D721Med (cell line): ENCODE measurements at regions not wholly inside any gene's neighbourhood (a gene's known extent, or its start where the extent isn't known, plus 50 kb on each side); places are given as distances from the start of the nearest gene placed in this dataset.

ENCODE experiments used
- DNase-seq: peaks from one replicate; pipeline ENCODE4 v3.0.0; 2011; ENCODE audit warnings: low spot score; ENCODE audit not compliant: insufficient read length
- FAIRE-seq: peaks from 2 replicates; lab custom pipeline; 2011; peaks lifted over from hg19 to GRCh38; lab: Jason Lieb, UNC
- CTCF ChIP-seq: IDR thresholded peaks from 2 replicates; pipeline ENCODE4 v1.5.1; 2012; ENCODE audit warnings: mild to moderate bottlenecking, control low read depth; ENCODE audit not compliant: insufficient read depth; ENCODE audit errors: missing control alignments

- no peak for TF ChIP-seq CTCF
- FAIRE-seq (no peak), DNase-seq (no peak)
Observed at GRCh38 chr20:11372876-11373790, 544.6 kb upstream of the BTBD3 start.

- no peak for DNase-seq
- no peak for FAIRE-seq
- no peak for TF ChIP-seq CTCF
Observed at GRCh38 chr20:11375335-11375734, 542.4 kb upstream of the BTBD3 start.

GRCh38 chr20:11375966-11376365, 541.7 kb upstream of the BTBD3 start:
- TF ChIP-seq CTCF = no peak
- DNase-seq (no peak), FAIRE-seq (no peak)

- FAIRE-seq (no peak), DNase-seq (no peak)
- TF ChIP-seq CTCF = no peak
Observed at GRCh38 chr20:11376420-11376819, 541.3 kb upstream of the BTBD3 start.

GRCh38 chr20:11376998-11377397, 540.7 kb upstream of the BTBD3 start:
- no peak for DNase-seq
- TF ChIP-seq CTCF = no peak
- no peak for FAIRE-seq

GRCh38 chr20:11377761-11378160, 539.9 kb upstream of the BTBD3 start:
- no peak for DNase-seq
- FAIRE-seq = no peak
- TF ChIP-seq CTCF = no peak

- no peak for TF ChIP-seq CTCF
- FAIRE-seq = no peak
Observed at GRCh38 chr20:11378252-11378651, 539.4 kb upstream of the BTBD3 start.

More at GRCh38 chr20:11378252-11378651, 539.4 kb upstream of the BTBD3 start:
- DNase-seq = no peak
